ENCODE measurements at regions not wholly inside any gene's neighbourhood (a gene's known extent, or its start where the extent isn't known, plus 50 kb on each side); places are given as distances from the start of the nearest gene placed in this dataset.

- no peaks in the 10 kb centered on the region for H3K36me3 ChIP-seq (ENCODE audit: control insufficient read depth in 3 of 3, insufficient read depth in 3 of 3, low read length in 3 of 3)
- no peaks in the 10 kb centered on the region for H3K4me1 ChIP-seq (ENCODE audit: control insufficient read depth in 3 of 3, insufficient read depth in 3 of 3, low read length in 3 of 3)
- H3K27me3 ChIP-seq (ENCODE audit: control insufficient read depth in 3 of 3, insufficient read depth in 3 of 3, low read length in 3 of 3), result peaks cover 0 to 5% (median under 1%) of the 10 kb centered on the region in 3 donors
- H3K9me3 ChIP-seq (ENCODE audit: control insufficient read depth in 3 of 3, low read length in 3 of 3), result no peaks in the 10 kb centered on the region
- H3K9ac ChIP-seq (ENCODE audit: low read depth in 1 of 3, low read length in 3 of 3), result no peak overlapping the region
- no peak overlapping the region for H3K27ac ChIP-seq (ENCODE audit: low read depth, low read length)
- no peak overlapping the region for H3K4me3 ChIP-seq (ENCODE audit: low read length in 3 of 3)
Measured at GRCh38 chr18:10322435-10322834, 132.0 kb upstream of the APCDD1 start.

GRCh38 chr18:10329101-10329500 lies 125.3 kb upstream of the APCDD1 start:
- H3K27me3 ChIP-seq (ENCODE audit: control insufficient read depth in 3 of 3, insufficient read depth in 3 of 3, low read length in 3 of 3), result no peaks in the 10 kb centered on the region
- H3K4me3 ChIP-seq (ENCODE audit: low read length in 3 of 3), result no peak overlapping the region
- no peak overlapping the region for H3K27ac ChIP-seq (ENCODE audit: low read depth, low read length)
- H3K4me1 ChIP-seq (ENCODE audit: control insufficient read depth in 3 of 3, insufficient read depth in 3 of 3, low read length in 3 of 3), result no peaks in the 10 kb centered on the region
- no peaks in the 10 kb centered on the region for H3K9me3 ChIP-seq (ENCODE audit: control insufficient read depth in 3 of 3, low read length in 3 of 3)
- H3K36me3 ChIP-seq (ENCODE audit: control insufficient read depth in 3 of 3, insufficient read depth in 3 of 3, low read length in 3 of 3), result no peaks in the 10 kb centered on the region
- no peak overlapping the region for H3K9ac ChIP-seq (ENCODE audit: low read depth in 1 of 3, low read length in 3 of 3)

GRCh38 chr18:10330428-10330827 lies 124.0 kb upstream of the APCDD1 start:
- Histone ChIP-seq H3K9ac (ENCODE audit: low read depth in 1 of 3, low read length in 3 of 3) (no peak overlapping the region), H3K9me3 (ENCODE audit: control insufficient read depth in 3 of 3, low read length in 3 of 3) (no peaks in the 10 kb centered on the region), H3K36me3 (ENCODE audit: control insufficient read depth in 3 of 3, insufficient read depth in 3 of 3, low read length in 3 of 3) (no peaks in the 10 kb centered on the region), H3K27me3 (ENCODE audit: control insufficient read depth in 3 of 3, insufficient read depth in 3 of 3, low read length in 3 of 3) (no peaks in the 10 kb centered on the region), H3K4me1 (ENCODE audit: control insufficient read depth in 3 of 3, insufficient read depth in 3 of 3, low read length in 3 of 3) (no peaks in the 10 kb centered on the region), H3K27ac (ENCODE audit: low read depth, low read length) (no peak overlapping the region), H3K4me3 (ENCODE audit: low read length in 3 of 3) (no peak overlapping the region)

GRCh38 chr18:10332452-10332851 lies 122.0 kb upstream of the APCDD1 start:
- no peak overlapping the region for H3K9ac ChIP-seq (ENCODE audit: low read depth in 1 of 3, low read length in 3 of 3)
- H3K4me3 ChIP-seq (ENCODE audit: low read length in 3 of 3), result no peak overlapping the region
- H3K4me1 ChIP-seq (ENCODE audit: control insufficient read depth in 3 of 3, insufficient read depth in 3 of 3, low read length in 3 of 3), result no peaks in the 10 kb centered on the region
- H3K36me3 ChIP-seq (ENCODE audit: control insufficient read depth in 3 of 3, insufficient read depth in 3 of 3, low read length in 3 of 3), result no peaks in the 10 kb centered on the region
- no peaks in the 10 kb centered on the region for H3K27me3 ChIP-seq (ENCODE audit: control insufficient read depth in 3 of 3, insufficient read depth in 3 of 3, low read length in 3 of 3)
- no peaks in the 10 kb centered on the region for H3K9me3 ChIP-seq (ENCODE audit: control insufficient read depth in 3 of 3, low read length in 3 of 3)
- no peak overlapping the region for H3K27ac ChIP-seq (ENCODE audit: low read depth, low read length)

- Histone ChIP-seq H3K4me3 (ENCODE audit: low read length in 3 of 3) (no peak overlapping the region), H3K9me3 (ENCODE audit: control insufficient read depth in 3 of 3, low read length in 3 of 3) (no peaks in the 10 kb centered on the region), H3K27ac (ENCODE audit: low read depth, low read length) (no peak overlapping the region), H3K9ac (ENCODE audit: low read depth in 1 of 3, low read length in 3 of 3) (no peak overlapping the region), H3K27me3 (ENCODE audit: control insufficient read depth in 3 of 3, insufficient read depth in 3 of 3, low read length in 3 of 3) (no peaks in the 10 kb centered on the region), H3K36me3 (ENCODE audit: control insufficient read depth in 3 of 3, insufficient read depth in 3 of 3, low read length in 3 of 3) (no peaks in the 10 kb centered on the region), H3K4me1 (ENCODE audit: control insufficient read depth in 3 of 3, insufficient read depth in 3 of 3, low read length in 3 of 3) (no peaks in the 10 kb centered on the region)
Measured at GRCh38 chr18:10336749-10337350, 117.6 kb upstream of the APCDD1 start.

GRCh38 chr18:10340821-10341220 lies 113.6 kb upstream of the APCDD1 start:
- no peaks in the 10 kb centered on the region for H3K9me3 ChIP-seq (ENCODE audit: control insufficient read depth in 3 of 3, low read length in 3 of 3)
- H3K4me3 ChIP-seq (ENCODE audit: low read length in 3 of 3), result no peak overlapping the region
- H3K36me3 ChIP-seq (ENCODE audit: control insufficient read depth in 3 of 3, insufficient read depth in 3 of 3, low read length in 3 of 3), result no peaks in the 10 kb centered on the region
- no peaks in the 10 kb centered on the region for H3K27me3 ChIP-seq (ENCODE audit: control insufficient read depth in 3 of 3, insufficient read depth in 3 of 3, low read length in 3 of 3)
- no peak overlapping the region for H3K27ac ChIP-seq (ENCODE audit: low read depth, low read length)
- H3K4me1 ChIP-seq (ENCODE audit: control insufficient read depth in 3 of 3, insufficient read depth in 3 of 3, low read length in 3 of 3), result no peaks in the 10 kb centered on the region
- no peak overlapping the region for H3K9ac ChIP-seq (ENCODE audit: low read depth in 1 of 3, low read length in 3 of 3)

- Histone ChIP-seq H3K4me1 (ENCODE audit: control insufficient read depth in 3 of 3, insufficient read depth in 3 of 3, low read length in 3 of 3) (no peaks in the 10 kb centered on the region), H3K4me3 (ENCODE audit: low read length in 3 of 3) (no peak overlapping the region), H3K9ac (ENCODE audit: low read depth in 1 of 3, low read length in 3 of 3) (no peak overlapping the region), H3K36me3 (ENCODE audit: control insufficient read depth in 3 of 3, insufficient read depth in 3 of 3, low read length in 3 of 3) (no peaks in the 10 kb centered on the region), H3K9me3 (ENCODE audit: control insufficient read depth in 3 of 3, low read length in 3 of 3) (no peaks in the 10 kb centered on the region), H3K27ac (ENCODE audit: low read depth, low read length) (no peak overlapping the region), H3K27me3 (ENCODE audit: control insufficient read depth in 3 of 3, insufficient read depth in 3 of 3, low read length in 3 of 3) (no peaks in the 10 kb centered on the region)
Measured at GRCh38 chr18:10343778-10344177, 110.7 kb upstream of the APCDD1 start.

- H3K9ac ChIP-seq (ENCODE audit: low read depth in 1 of 3, low read length in 3 of 3), result no peak overlapping the region
- H3K4me1 ChIP-seq (ENCODE audit: control insufficient read depth in 3 of 3, insufficient read depth in 3 of 3, low read length in 3 of 3), result no peaks in the 10 kb centered on the region
- H3K27ac ChIP-seq (ENCODE audit: low read depth, low read length), result no peak overlapping the region
- H3K9me3 ChIP-seq (ENCODE audit: control insufficient read depth in 3 of 3, low read length in 3 of 3), result no peaks in the 10 kb centered on the region
- H3K27me3 ChIP-seq (ENCODE audit: control insufficient read depth in 3 of 3, insufficient read depth in 3 of 3, low read length in 3 of 3), result no peaks in the 10 kb centered on the region
- H3K4me3 ChIP-seq (ENCODE audit: low read length in 3 of 3), result no peak overlapping the region
- H3K36me3 ChIP-seq (ENCODE audit: control insufficient read depth in 3 of 3, insufficient read depth in 3 of 3, low read length in 3 of 3), result no peaks in the 10 kb centered on the region
Measured at GRCh38 chr18:10346749-10347415, 107.6 kb upstream of the APCDD1 start.

GRCh38 chr18:10349561-10349960 lies 104.9 kb upstream of the APCDD1 start:
- H3K27ac ChIP-seq (ENCODE audit: low read depth, low read length), result no peak overlapping the region
- H3K4me1 ChIP-seq (ENCODE audit: control insufficient read depth in 3 of 3, insufficient read depth in 3 of 3, low read length in 3 of 3), result peaks cover 0 to 6% (median 2%) of the 10 kb centered on the region in 3 donors
- no peaks in the 10 kb centered on the region for H3K9me3 ChIP-seq (ENCODE audit: control insufficient read depth in 3 of 3, low read length in 3 of 3)
- no peaks in the 10 kb centered on the region for H3K27me3 ChIP-seq (ENCODE audit: control insufficient read depth in 3 of 3, insufficient read depth in 3 of 3, low read length in 3 of 3)
- H3K36me3 ChIP-seq (ENCODE audit: control insufficient read depth in 3 of 3, insufficient read depth in 3 of 3, low read length in 3 of 3), result no peaks in the 10 kb centered on the region
- H3K9ac ChIP-seq (ENCODE audit: low read depth in 1 of 3, low read length in 3 of 3), result no peak overlapping the region
- no peak overlapping the region for H3K4me3 ChIP-seq (ENCODE audit: low read length in 3 of 3)

- Histone ChIP-seq H3K27me3 (ENCODE audit: control insufficient read depth in 3 of 3, insufficient read depth in 3 of 3, low read length in 3 of 3) (no peaks in the 10 kb centered on the region), H3K9me3 (ENCODE audit: control insufficient read depth in 3 of 3, low read length in 3 of 3) (no peaks in the 10 kb centered on the region), H3K27ac (ENCODE audit: low read depth, low read length) (no peak overlapping the region), H3K36me3 (ENCODE audit: control insufficient read depth in 3 of 3, insufficient read depth in 3 of 3, low read length in 3 of 3) (no peaks in the 10 kb centered on the region), H3K4me1 (ENCODE audit: control insufficient read depth in 3 of 3, insufficient read depth in 3 of 3, low read length in 3 of 3) (peaks cover 0 to 7% (median 2%) of the 10 kb centered on the region in 3 donors), H3K9ac (ENCODE audit: low read depth in 1 of 3, low read length in 3 of 3) (no peak overlapping the region), H3K4me3 (ENCODE audit: low read length in 3 of 3) (no peak overlapping the region)
Measured at GRCh38 chr18:10350661-10351060, 103.8 kb upstream of the APCDD1 start.

All from skeletal muscle tissue (tissue), 3 donors.